T follicular helper cell (primary cell): ENCODE measurements at regions not wholly inside any gene's neighbourhood (a gene's known extent, or its start where the extent isn't known, plus 50 kb on each side); places are given as distances from the start of the nearest gene placed in this dataset.

Experiments used
- DNase-seq: peaks from one replicate; pipeline ENCODE4 v3.0.0-alpha.2; 2020; ENCODE audit warnings: low read depth

DNA sequence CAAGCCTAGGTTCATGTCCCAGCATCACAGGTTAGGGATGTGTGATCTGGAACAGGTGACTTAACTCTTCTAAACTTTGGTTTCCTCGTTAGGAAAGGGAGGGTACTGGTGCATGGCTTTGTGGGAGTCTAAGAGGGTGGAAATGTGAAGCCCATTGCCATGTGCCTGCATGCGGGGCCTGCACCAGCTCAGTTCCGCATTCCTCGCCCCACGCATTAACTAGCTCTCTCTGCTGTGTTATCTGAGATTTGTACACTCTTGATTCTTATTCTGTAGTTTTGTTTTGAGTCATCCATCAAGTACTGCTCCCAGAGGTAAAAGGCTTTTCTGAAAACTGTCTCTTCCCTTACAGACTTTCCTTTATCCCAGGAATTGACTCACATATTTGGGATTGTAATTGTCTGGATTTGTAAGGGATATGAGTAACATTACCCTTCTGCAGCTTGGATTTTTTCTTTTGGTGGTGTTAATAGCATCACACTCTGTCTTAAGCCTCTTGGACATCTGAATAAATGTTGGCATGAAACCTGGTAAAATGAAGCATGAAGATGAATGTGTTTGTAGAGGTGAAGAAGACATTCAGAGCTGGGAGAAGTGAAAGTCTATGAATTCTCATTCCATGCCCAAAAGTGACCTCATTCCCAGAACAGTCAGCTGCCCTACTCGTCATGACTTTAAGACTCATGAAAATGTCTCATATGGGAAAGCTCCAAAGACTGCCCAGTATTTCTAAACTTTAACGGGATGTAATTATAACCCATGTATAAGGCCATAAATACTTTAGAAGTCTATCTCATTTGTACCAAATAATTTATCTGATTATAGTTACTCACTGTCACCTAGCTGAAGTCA is 357.3 kb downstream of the FOXA2 start:
- DNase-seq: no peak

DNA sequence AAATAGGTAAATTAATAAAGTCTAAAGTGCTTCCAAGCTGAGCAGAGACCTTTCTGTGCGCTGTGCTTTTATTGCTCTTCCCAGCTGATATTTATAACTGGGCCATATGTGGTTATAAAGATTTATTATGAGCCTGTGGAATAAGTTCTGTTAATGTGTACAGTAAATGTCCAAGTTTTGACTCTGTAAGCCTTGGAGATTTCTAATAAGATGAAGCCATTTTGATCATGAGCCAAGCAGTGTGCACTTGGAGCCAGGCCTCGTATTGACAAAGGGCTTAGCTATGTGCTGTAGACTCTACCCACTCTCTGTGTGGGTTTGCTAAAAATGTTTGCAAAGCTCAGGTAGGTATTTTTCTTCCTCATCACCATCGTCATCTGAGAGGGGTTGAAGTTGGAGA is 361.1 kb downstream of the FOXA2 start:
- no peak for DNase-seq

- no peak for DNase-seq
Observed at GRCh38 chr20:22217712-22218352, 366.5 kb downstream of the FOXA2 start.

DNA sequence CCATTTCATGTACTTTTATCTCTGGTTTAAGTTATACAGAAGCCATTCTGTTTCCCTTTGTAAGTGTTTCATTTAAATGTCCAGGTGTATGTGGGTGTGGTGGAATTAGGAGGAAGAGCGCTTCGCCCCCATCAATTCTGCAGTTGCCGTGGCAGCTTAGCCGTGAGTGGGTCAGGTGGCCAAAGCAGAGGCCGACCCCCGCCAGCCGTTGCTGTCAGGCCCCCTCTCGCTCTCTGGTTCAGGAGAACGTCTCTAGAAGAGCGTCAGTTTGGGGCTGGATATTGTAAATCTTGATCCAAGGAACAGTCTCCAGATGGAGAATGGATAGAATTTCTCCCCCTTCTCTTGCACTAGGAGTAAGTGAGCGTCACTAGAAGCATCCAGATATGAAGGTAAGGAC is 367.4 kb downstream of the FOXA2 start:
- no peak for DNase-seq

DNA sequence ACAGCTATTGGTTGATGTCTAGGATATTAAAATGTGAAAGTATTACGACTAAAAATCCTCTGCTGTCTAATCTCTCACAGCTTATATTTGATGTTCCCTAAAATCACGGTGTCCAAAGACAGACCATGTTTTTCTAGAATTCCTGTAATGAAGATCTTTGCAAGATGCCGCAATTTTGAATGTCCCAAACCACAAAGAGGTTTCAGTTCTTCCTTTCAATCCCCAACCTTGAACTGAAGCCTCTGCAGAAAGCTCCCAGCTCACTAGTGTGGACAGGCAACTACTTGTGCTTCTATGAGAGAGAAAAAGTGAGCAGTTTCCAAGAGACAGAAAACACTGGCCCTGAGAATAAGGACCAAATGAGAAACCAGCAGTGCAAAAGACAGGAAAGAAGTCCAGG is 370.1 kb downstream of the FOXA2 start:
- DNase-seq: no peak

- no peak for DNase-seq
Observed at GRCh38 chr20:22213271-22213670, 371.1 kb downstream of the FOXA2 start.

- no peak for DNase-seq
Observed at GRCh38 chr20:22207280-22207679, 377.1 kb downstream of the FOXA2 start.

- DNase-seq: no peak
Observed at GRCh38 chr20:22204801-22205200, 379.6 kb downstream of the FOXA2 start.

- DNase-seq: no peak
Observed at GRCh38 chr20:22182148-22182547, 402.2 kb downstream of the FOXA2 start.

DNA sequence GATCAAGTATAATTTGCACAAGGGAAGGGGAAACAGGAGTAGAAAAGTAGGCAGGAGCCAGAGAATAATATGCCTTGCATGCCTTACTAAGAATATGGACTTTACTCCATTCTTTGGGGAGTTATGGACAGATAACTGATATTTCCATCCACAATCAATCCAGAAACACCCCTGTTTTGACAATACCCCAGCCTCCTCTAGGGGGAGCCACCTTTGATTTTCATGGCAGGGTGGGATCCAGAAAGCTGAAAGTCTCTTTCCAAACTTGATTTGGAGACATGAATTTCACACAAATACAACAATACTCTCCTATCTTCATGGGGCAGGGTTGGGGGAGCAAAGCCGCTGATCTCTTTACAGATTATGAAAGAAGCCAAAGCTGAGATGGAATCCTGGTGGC is 404.1 kb downstream of the FOXA2 start:
- no peak for DNase-seq

DNA sequence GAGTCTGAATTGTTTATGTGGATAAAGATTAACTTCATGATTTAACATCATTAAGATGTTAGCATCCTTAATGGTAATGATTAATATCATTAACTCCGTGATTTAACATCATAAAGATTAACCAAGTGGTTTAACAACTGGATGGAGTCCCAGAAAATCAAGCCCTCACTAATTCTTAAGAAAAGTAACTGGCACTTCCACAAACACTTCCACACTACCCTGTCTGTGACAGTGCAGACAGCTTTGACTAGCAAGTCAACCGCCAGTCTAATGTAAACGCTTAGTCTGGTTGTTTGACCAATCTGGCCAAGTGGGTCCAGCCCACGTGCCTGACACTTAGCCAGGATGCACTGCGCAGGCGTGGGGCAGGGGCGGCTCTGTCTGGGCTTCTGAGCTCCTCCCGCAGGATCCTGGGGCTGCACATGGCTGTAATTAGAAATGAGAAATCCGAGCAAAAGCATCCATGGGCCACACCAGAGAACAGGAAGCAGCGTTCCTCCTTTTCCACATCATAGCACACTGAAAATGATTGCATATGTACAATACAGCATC is 424.2 kb downstream of the FOXA2 start:
- DNase-seq: no peak

DNA sequence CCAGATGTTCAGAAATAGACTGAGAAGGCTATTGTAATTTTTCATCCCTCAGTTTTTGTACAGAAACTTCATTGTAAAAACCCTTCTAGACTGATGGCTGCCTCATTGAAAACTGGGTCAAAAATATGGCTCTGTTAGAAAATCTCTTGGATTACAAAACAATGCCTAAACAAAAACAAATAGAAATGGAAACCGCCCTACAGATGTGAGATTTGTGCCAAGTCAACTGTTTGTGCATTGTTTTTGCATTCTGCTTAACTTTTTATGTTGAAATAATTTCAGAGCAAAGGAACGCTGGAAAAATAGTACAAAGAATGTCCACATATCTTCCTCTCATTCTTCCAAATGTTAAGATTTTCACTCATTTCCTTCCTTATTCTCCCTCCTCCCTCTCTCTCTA is 425.1 kb downstream of the FOXA2 start:
- no peak for DNase-seq

- DNase-seq: no peak
Observed at GRCh38 chr20:22127587-22127986, 422.1 kb downstream of the PAX1 start.

GRCh38 chr20:22106308-22106938 is 401.0 kb downstream of the PAX1 start:
- DNase-seq: no peak

GRCh38 chr20:22101606-22102005 is 396.1 kb downstream of the PAX1 start:
- DNase-seq: no peak

DNA sequence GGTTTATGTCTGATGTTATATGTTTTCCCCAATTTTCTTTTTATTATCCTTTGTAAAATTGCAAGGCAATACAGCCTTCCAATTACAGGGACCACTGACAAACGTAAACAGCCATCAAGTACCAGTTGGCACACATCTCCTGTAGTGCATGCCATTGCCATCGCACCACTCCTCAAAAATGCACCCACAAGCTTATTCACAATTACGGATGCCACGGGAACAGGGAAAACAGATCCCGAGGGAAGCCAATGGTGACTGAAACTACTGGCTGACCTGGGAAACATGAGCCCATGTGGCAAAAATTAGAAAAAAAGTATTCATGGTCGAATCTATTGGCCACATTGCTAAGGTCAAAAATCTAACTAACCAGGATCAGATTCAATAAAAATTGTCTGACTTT is 395.2 kb downstream of the PAX1 start:
- DNase-seq: no peak

- no peak for DNase-seq
Observed at GRCh38 chr20:22099348-22099747, 393.9 kb downstream of the PAX1 start.

DNA sequence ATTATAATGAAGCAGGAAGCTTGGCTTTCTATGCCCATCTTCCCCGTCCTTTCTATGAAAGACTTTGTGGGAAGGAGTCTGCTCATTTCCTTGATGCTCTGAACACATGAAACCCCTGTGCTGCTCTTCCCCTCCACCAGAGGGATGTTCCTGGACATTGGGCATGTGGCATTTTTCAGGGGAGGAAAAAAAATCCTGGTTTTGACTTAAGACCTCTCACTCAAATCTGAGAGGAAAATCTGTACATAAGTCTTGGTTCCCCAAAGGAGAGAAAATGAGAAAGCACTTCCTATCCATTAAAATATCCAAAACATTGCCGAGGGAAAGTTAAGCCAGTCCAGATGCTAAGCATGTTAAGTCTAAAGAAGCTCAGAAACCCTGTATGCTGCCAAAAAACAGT is 393.0 kb downstream of the PAX1 start:
- no peak for DNase-seq

DNA sequence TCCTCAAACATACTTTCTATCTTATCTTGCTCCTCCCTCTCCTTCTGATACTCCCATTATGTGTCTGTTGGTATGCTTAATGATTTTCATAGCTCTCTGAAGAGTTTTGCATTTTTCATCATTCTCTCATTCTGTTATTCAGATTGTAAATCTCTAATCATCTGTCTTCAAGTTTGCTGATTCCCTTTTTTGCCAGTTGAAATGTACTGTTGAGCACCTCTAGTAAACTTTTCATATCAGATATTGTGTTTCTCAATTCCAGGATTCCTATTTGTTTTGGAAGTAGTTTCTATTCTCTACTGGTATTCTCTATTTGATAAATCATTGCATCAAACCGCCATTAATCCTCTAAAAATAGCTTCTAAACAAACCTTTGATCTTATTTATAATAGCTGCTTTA is 387.7 kb downstream of the PAX1 start:
- no peak for DNase-seq

DNA sequence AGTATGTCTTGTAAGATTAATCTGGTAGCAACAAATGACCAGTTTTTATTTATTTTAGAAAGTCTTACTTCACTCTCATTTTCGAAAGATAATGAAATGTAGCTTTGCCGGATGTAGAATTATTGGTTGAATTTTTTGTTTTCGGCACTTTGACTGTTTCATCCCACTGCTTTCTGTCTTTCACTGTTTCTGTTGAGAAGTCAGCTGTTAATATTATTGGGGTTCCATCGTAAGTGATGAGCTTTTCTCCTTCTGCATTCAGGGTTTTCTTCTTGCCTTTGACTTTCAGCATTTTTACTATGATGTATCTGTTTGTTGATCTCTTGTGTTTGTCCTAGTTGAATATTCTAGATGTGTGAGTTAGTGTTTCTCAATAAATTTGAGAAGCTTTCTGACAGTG is 383.4 kb downstream of the PAX1 start:
- no peak for DNase-seq

GRCh38 chr20:22080985-22081384 is 375.5 kb downstream of the PAX1 start:
- no peak for DNase-seq

GRCh38 chr20:22074635-22075034 is 369.2 kb downstream of the PAX1 start:
- no peak for DNase-seq

- no peak for DNase-seq
Observed at GRCh38 chr20:22071841-22072240, 366.4 kb downstream of the PAX1 start.
